Endothelial cell of umbilical vein (primary cell): ENCODE measurements at regions not wholly inside any gene's neighbourhood (a gene's known extent, or its start where the extent isn't known, plus 50 kb on each side); places are given as distances from the start of the nearest gene placed in this dataset.

Experiments used
- BruUV-seq: library from RNA; stranded (reverse); fragments of 400-500 nt; replicated peaks from 2 replicates; lab custom pipeline; 2021; lab: Mats Ljungman, UMichigan
- CTCF ChIA-PET: fragments of 300-600, 350-600 bp; sonication (Branson Sonifier 250); formaldehyde crosslinking; loops from one replicate; lab custom pipeline; 2021; ENCODE audit warnings: antibody characterized with exemption, inconsistent platforms; lab: Charles Lee
- POLR2A ChIA-PET: fragments of 300-600, 350-600 bp; sonication (Branson Sonifier 250); formaldehyde crosslinking; loops from one replicate; lab custom pipeline; 2021; ENCODE audit warnings: antibody characterized with exemption, inconsistent platforms; lab: Charles Lee
- DNase-seq: peaks from one replicate; pipeline ENCODE4 v3.0.0-alpha.2; 2011; ENCODE audit warnings: low read depth, low spot score
- FAIRE-seq: peaks from 2 replicates; lab custom pipeline; 2011; peaks lifted over from hg19 to GRCh38; lab: Jason Lieb, UNC
- H2AFZ ChIP-seq: 2 replicates; pipeline ENCODE4 v1.6.0; 2012; ENCODE audit warnings: low read depth, low read length, control low read depth, inconsistent platforms
- H3K27ac ChIP-seq: 2 replicates; pipeline ENCODE4 v1.5.1; 2011; ENCODE audit warnings: low read depth, mild to moderate bottlenecking, control low read depth, low read length, moderate library complexity; ENCODE audit not compliant: insufficient read depth
- H3K27me3 ChIP-seq, 2 experiments: 2 replicates each; pipeline versions ENCODE4 v1.6.0 to v1.6.1; 2011; ENCODE audit warnings: low read length in 2 of 2, mixed read lengths in 1 of 2; ENCODE audit not compliant: control insufficient read depth in 2 of 2, insufficient read depth in 2 of 2
- H3K36me3 ChIP-seq, 2 experiments: 2 replicates in 1 of 2; 3 replicates in 1 of 2; pipeline ENCODE4 v1.5.1; 2011; ENCODE audit warnings: low read length in 2 of 2, mild to moderate bottlenecking in 1 of 2, moderate library complexity in 1 of 2; ENCODE audit not compliant: control insufficient read depth in 2 of 2, insufficient read depth in 2 of 2; ENCODE audit errors: extremely low read depth in 1 of 2
- H3K4me1 ChIP-seq: 3 replicates; pipeline ENCODE4 v1.5.1; 2011; ENCODE audit warnings: mild to moderate bottlenecking, low read length; ENCODE audit not compliant: control insufficient read depth, insufficient read depth; ENCODE audit errors: extremely low read depth
- H3K4me2 ChIP-seq: 2 replicates; pipeline ENCODE4 v1.6.1; 2011; ENCODE audit warnings: low read length, control low read depth, mixed read lengths; ENCODE audit not compliant: insufficient read depth
- H3K4me3 ChIP-seq, 3 experiments: fragments of 200-600 bp in 1 of 3; sonication (generic), shearing (Covaris generic) in 1 of 3; replicated peaks in 1 of 3; 2 replicates each; pipeline ENCODE4 v1.5.1; 2011 to 2016; ENCODE audit warnings: control low read depth in 3 of 3, low read length in 3 of 3, mild to moderate bottlenecking in 2 of 3, inconsistent platforms in 1 of 3, low read depth in 1 of 3, moderate library complexity in 1 of 3; ENCODE audit not compliant: insufficient read depth in 1 of 3
- H3K79me2 ChIP-seq: 2 replicates; pipeline ENCODE4 v1.6.0; 2012; ENCODE audit warnings: low read length, inconsistent platforms; ENCODE audit not compliant: control insufficient read depth, insufficient read depth
- H3K9ac ChIP-seq: replicated peaks from 2 replicates; pipeline ENCODE3; 2011; ENCODE audit warnings: low read length, control low read depth; ENCODE audit not compliant: insufficient read depth; ENCODE audit errors: extremely low read depth
- H3K9me1 ChIP-seq: replicated peaks from 3 replicates; pipeline ENCODE4 v1.6.0; 2011; ENCODE audit warnings: mild to moderate bottlenecking, low read length; ENCODE audit not compliant: control insufficient read depth, insufficient read depth; ENCODE audit errors: extremely low read depth
- H3K9me3 ChIP-seq: replicated peaks from 2 replicates; pipeline ENCODE4 v1.5.1; 2012; ENCODE audit warnings: low read length, inconsistent platforms; ENCODE audit not compliant: control insufficient read depth, insufficient read depth
- H4K20me1 ChIP-seq: replicated peaks from 2 replicates; pipeline ENCODE3; 2011; ENCODE audit warnings: mild to moderate bottlenecking, low read length; ENCODE audit not compliant: control insufficient read depth, insufficient read depth; ENCODE audit errors: extremely low read depth
- CTCF ChIP-seq, 2 donors: IDR thresholded peaks; 1 replicate in 1 of 2; 2 replicates in 1 of 2; pipeline ENCODE4 v1.5.1; 2011; ENCODE audit warnings: low read length in 2 of 2, mild to moderate bottlenecking in 2 of 2, moderate library complexity in 2 of 2, control low read depth in 1 of 2, inconsistent platforms in 1 of 2, low read depth in 1 of 2; ENCODE audit not compliant: insufficient read depth in 1 of 2; ENCODE audit errors: extremely low read depth in 1 of 2
- EZH2 ChIP-seq: IDR thresholded peaks from 2 replicates; pipeline ENCODE4 v1.6.1; 2012; ENCODE audit warnings: borderline replicate concordance, low read depth, mild to moderate bottlenecking, moderate library complexity, low read length, inconsistent platforms; ENCODE audit not compliant: severe bottlenecking
- FOS ChIP-seq: IDR thresholded peaks from 2 replicates; pipeline ENCODE4 v1.6.1; 2011; ENCODE audit warnings: mild to moderate bottlenecking, low read length, moderate library complexity, borderline replicate concordance; ENCODE audit not compliant: insufficient read depth
- GATA2 ChIP-seq: IDR thresholded peaks from 2 replicates; pipeline ENCODE4 v1.7.0; 2011; ENCODE audit warnings: low read depth, mild to moderate bottlenecking, moderate library complexity, mixed read lengths, low read length; ENCODE audit not compliant: insufficient read length, insufficient read depth
- JUN ChIP-seq: IDR thresholded peaks from 2 replicates; pipeline ENCODE4 v1.6.1; 2011; ENCODE audit warnings: borderline replicate concordance, low read depth; ENCODE audit not compliant: insufficient read length, insufficient read depth
- MYC ChIP-seq: IDR thresholded peaks from one replicate; pipeline ENCODE4 v1.6.1; 2011; ENCODE audit warnings: mild to moderate bottlenecking, low read depth, low read length
- POLR2A ChIP-seq: IDR thresholded peaks from 2 replicates; pipeline ENCODE4 v1.6.1; 2012; ENCODE audit warnings: low read depth, mild to moderate bottlenecking, control low read depth, low read length
- POLR2AphosphoS5 ChIP-seq: IDR thresholded peaks from 2 replicates; pipeline ENCODE4 v1.6.1; 2012; ENCODE audit warnings: low read depth, mild to moderate bottlenecking, control low read depth, low read length, moderate library complexity; ENCODE audit not compliant: insufficient read depth
- dilution Hi-C: fragments of 300-500 bp; cut with MboI; formaldehyde crosslinking; loops from one replicate; pipeline ENCODE4 v1.15.0; 2019; ENCODE audit warnings: low sequenced_read_pairs; ENCODE audit not compliant: extremely low pct_ligation_motif_present
- intact Hi-C: fragments of 100-400 bp; cut with micrococcal nuclease; formaldehyde crosslinking; loops from one replicate; pipeline ENCODE4 v1.10.0; 2022
- TF ChIP-seq, protein P1 (sequence below): IDR thresholded peaks from 2 replicates; pipeline ENCODE4 v1.6.1; 2011; ENCODE audit not compliant: insufficient read depth, insufficient read length

DNA sequence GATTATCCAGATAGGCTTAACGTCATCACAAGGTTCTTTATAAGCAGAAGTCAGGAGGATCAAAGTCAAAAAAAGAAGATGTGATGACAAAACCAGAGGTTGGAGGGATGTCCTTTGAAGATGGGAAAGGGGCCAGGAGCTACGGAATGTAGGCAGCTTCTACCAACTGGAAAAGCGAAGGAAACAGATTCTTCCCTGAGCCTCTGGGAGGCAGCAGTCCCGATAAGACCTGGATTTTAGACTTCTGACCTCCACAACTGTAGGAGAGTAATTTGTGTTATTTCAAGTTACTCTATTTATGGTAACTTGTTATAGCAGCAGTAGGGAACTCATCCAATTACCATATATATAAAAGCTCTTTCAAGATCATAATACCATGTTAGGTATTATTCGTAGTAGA lies 98.8 kb upstream of the MYCBP2 start:
- no TSS peak for BruUV-seq
- no peak for DNase-seq
- Histone ChIP-seq H3K79me2 (no peaks in the 10 kb centered on the region), H3K36me3 (no peaks in the 10 kb centered on the region), H2AFZ (no peak overlapping the region), H4K20me1 (no peaks in the 10 kb centered on the region), H3K4me2 (no peak overlapping the region), H3K27ac (no peak overlapping the region), H3K4me1 (no peaks in the 10 kb centered on the region), H3K9me1 (no peaks in the 10 kb centered on the region), H3K9me3 (no peaks in the 10 kb centered on the region), H3K4me3 (no peak overlapping the region), H3K27me3 (peaks cover 0 to under 1% of the 10 kb centered on the region in 2 experiments), H3K9ac (no peak overlapping the region)
- TF ChIP-seq FOS (no peak), JUN (no peak), MYC (no peak), GATA2 (no peak), CTCF (IDR thresholded peaks at IDR 0.05; ENCODE audit: extremely low read depth in 1 of 2, insufficient read depth in 1 of 2, low read depth in 1 of 2, low read length in 2 of 2) (no peak), POLR2AphosphoS5 (no peak), POLR2A (no peak), EZH2 (no peak)
- TF ChIP-seq, protein P1, sequence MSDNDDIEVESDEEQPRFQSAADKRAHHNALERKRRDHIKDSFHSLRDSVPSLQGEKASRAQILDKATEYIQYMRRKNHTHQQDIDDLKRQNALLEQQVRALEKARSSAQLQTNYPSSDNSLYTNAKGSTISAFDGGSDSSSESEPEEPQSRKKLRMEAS, result no peak
- ChIA-PET CTCF (interaction anchor here (1.7 to 3.2 kb wide), 3 partner anchors 8 to 52 kb away, joined by 5 to 18 read pairs (median 5); no protein-coding TSS in a partner anchor), POLR2A (no interaction called here)
- intact Hi-C loops, result no loop called here
- dilution Hi-C loops, result no loop called here
- FAIRE-seq, result no peak
